GM21786 (cell line): ENCODE measurements at regions not wholly inside any gene's neighbourhood (a gene's known extent, or its start where the extent isn't known, plus 50 kb on each side); places are given as distances from the start of the nearest gene placed in this dataset.
A peak's percentile ranks its signal among the peaks of the same experiment; 100 is the strongest.
"Not testable (repeated sequence)": the region's sequence is repeated elsewhere in the genome, so short reads cannot be mapped to it uniquely, and the experiment has no call there.

Source experiments
- ATAC-seq: cut with Tn5 transposase; IDR thresholded peaks from one replicate; pipeline ENCODE4 v1.9.1; 2021; ENCODE audit not compliant: unreplicated experiment

GRCh38 chr11:36777311-36777710 lies 179.3 kb upstream of the RAG2 start:
- no peak for ATAC-seq

- ATAC-seq = no peak
Observed at GRCh38 chr11:36775756-36776155, 177.7 kb upstream of the RAG2 start.

GRCh38 chr11:36775130-36775529 lies 177.1 kb upstream of the RAG2 start:
- no peak for ATAC-seq

GRCh38 chr11:36774603-36775002 lies 176.6 kb upstream of the RAG2 start:
- no peak for ATAC-seq

- ATAC-seq = no peak
Observed at GRCh38 chr11:36763187-36763586, 165.2 kb upstream of the RAG2 start.

- ATAC-seq = no peak
Observed at GRCh38 chr11:36757075-36757474, 159.0 kb upstream of the RAG2 start.

GRCh38 chr11:36753960-36754359 lies 155.9 kb upstream of the RAG2 start:
- ATAC-seq = no peak

GRCh38 chr11:36751996-36752395 lies 154.0 kb upstream of the RAG2 start:
- no peak for ATAC-seq

GRCh38 chr11:36751335-36751781 lies 153.3 kb upstream of the RAG2 start:
- no peak for ATAC-seq

- no peak for ATAC-seq
Observed at GRCh38 chr11:36750349-36750748, 152.3 kb upstream of the RAG2 start.

GRCh38 chr11:36748836-36749235 lies 150.8 kb upstream of the RAG2 start:
- no peak for ATAC-seq

GRCh38 chr11:36746886-36747710 lies 149.1 kb upstream of the RAG2 start:
- peak; percentile 95 for ATAC-seq

- no peak for ATAC-seq
Observed at GRCh38 chr11:36744375-36745168, 146.5 kb upstream of the RAG2 start.

GRCh38 chr11:36743039-36743438 lies 145.0 kb upstream of the RAG2 start:
- peak; percentile 38 for ATAC-seq

GRCh38 chr11:36741515-36741914 lies 143.5 kb upstream of the RAG2 start:
- no peak for ATAC-seq

GRCh38 chr11:36738292-36738861 lies 140.3 kb upstream of the RAG2 start:
- no peak for ATAC-seq

- no peak for ATAC-seq
Observed at GRCh38 chr11:36736103-36736502, 138.1 kb upstream of the RAG2 start.

- ATAC-seq = not testable (repeated sequence)
Observed at GRCh38 chr11:36733721-36734120, 135.7 kb upstream of the RAG2 start.

GRCh38 chr11:36730761-36731160 lies 132.7 kb upstream of the RAG2 start:
- no peak for ATAC-seq

- no peak for ATAC-seq
Observed at GRCh38 chr11:36729825-36730224, 131.8 kb upstream of the RAG2 start.

GRCh38 chr11:36726420-36726819 lies 128.4 kb upstream of the RAG2 start:
- ATAC-seq = no peak
